Smooth muscle cell (in vitro differentiated cells): ENCODE measurements at regions not wholly inside any gene's neighbourhood (a gene's known extent, or its start where the extent isn't known, plus 50 kb on each side); places are given as distances from the start of the nearest gene placed in this dataset.

Experiments
- DNase-seq: peaks from one replicate; lab custom pipeline; 2025; ENCODE audit not compliant: unreplicated experiment; lab: John Stamatoyannopoulos, UW
- H2AFZ ChIP-seq: fragments of 200-600 bp; sonication (generic); 2 replicates; pipeline ENCODE4 v1.6.0; 2016; ENCODE audit warnings: antibody characterized with exemption, low read depth, mild to moderate bottlenecking
- H3F3A ChIP-seq: fragments of 200-600 bp; sonication (generic); 2 replicates; pipeline ENCODE4 v1.6.0; 2017; ENCODE audit warnings: antibody characterized with exemption, low read depth
- H3K27ac ChIP-seq: fragments of 200-600 bp; sonication (generic); 2 replicates; pipeline ENCODE4 v1.5.1; 2016; ENCODE audit warnings: low read depth, mild to moderate bottlenecking
- H3K27me3 ChIP-seq: fragments of 200-600 bp; sonication (generic); 2 replicates; pipeline ENCODE4 v1.6.1; 2016; ENCODE audit warnings: low read depth, mild to moderate bottlenecking
- H3K36me3 ChIP-seq: fragments of 200-600 bp; sonication (generic); 2 replicates; pipeline ENCODE4 v1.5.1; 2016; ENCODE audit warnings: low read depth
- H3K4me1 ChIP-seq: fragments of 200-600 bp; sonication (generic); 2 replicates; pipeline ENCODE4 v1.5.1; 2016; ENCODE audit warnings: low read depth
- H3K4me2 ChIP-seq: fragments of 200-600 bp; sonication (generic); 2 replicates; pipeline ENCODE4 v1.6.0; 2016; ENCODE audit warnings: mild to moderate bottlenecking
- H3K4me3 ChIP-seq: fragments of 200-600 bp; sonication (generic); 2 replicates; pipeline ENCODE4 v1.5.1; 2016; ENCODE audit warnings: mild to moderate bottlenecking
- H3K79me2 ChIP-seq: fragments of 200-600 bp; sonication (generic); 2 replicates; pipeline ENCODE4 v1.6.0; 2016; ENCODE audit warnings: low read depth, mild to moderate bottlenecking
- H3K9ac ChIP-seq: fragments of 200-600 bp; sonication (generic); 2 replicates; pipeline ENCODE4 v1.6.0; 2016; ENCODE audit warnings: low read depth
- H3K9me3 ChIP-seq: fragments of 200-600 bp; sonication (generic); replicated peaks from 2 replicates; pipeline ENCODE4 v1.5.1; 2016; ENCODE audit warnings: low read depth
- H4K20me1 ChIP-seq: fragments of 200-600 bp; sonication (generic); 2 replicates; pipeline ENCODE4 v1.6.0; 2016; ENCODE audit warnings: low read depth
- CTCF ChIP-seq: fragments of 200-600 bp; sonication (generic); IDR thresholded peaks from 2 replicates; pipeline ENCODE4 v1.5.1; 2017; ENCODE audit warnings: borderline replicate concordance, mild to moderate bottlenecking, antibody characterized with exemption; ENCODE audit not compliant: insufficient read depth, poor library complexity, severe bottlenecking
- WGBS: methylation state at CpG from one replicate; pipeline ENCODE4 v1.1.7; 2016; ENCODE audit warnings: low lambda C conversion rate; 5-methylcytosine and 5-hydroxymethylcytosine counted together

- H3K27ac ChIP-seq = no peak overlapping the region
- H3K36me3 ChIP-seq = no peaks in the 10 kb centered on the region
- no peak overlapping the region for H2AFZ ChIP-seq
- no peak for DNase-seq
- WGBS = 97% methylated on average over 1 of the region's 1 CpG
- H3K4me1 ChIP-seq = no peaks in the 10 kb centered on the region
- no peaks in the 10 kb centered on the region for H3F3A ChIP-seq
- no peaks in the 10 kb centered on the region for H4K20me1 ChIP-seq
- H3K4me3 ChIP-seq = no peak overlapping the region
- H3K9ac ChIP-seq = no peak overlapping the region
- peaks cover 6% of the 10 kb centered on the region for H3K27me3 ChIP-seq
- TF ChIP-seq CTCF = no peak
- no peaks in the 10 kb centered on the region for H3K79me2 ChIP-seq
- H3K4me2 ChIP-seq = no peak overlapping the region
- no peaks in the 10 kb centered on the region for H3K9me3 ChIP-seq
These were observed 107.6 kb upstream of the CPEB2 start for GRCh38 chr4:14894392-14895292.

- no peak overlapping the region for H3K4me3 ChIP-seq
- no peaks in the 10 kb centered on the region for H4K20me1 ChIP-seq
- DNase-seq = no peak
- H3K79me2 ChIP-seq = no peaks in the 10 kb centered on the region
- no peaks in the 10 kb centered on the region for H3F3A ChIP-seq
- H3K36me3 ChIP-seq = no peaks in the 10 kb centered on the region
- no peak overlapping the region for H2AFZ ChIP-seq
- no peak for TF ChIP-seq CTCF
- H3K27ac ChIP-seq = no peak overlapping the region
- no peak overlapping the region for H3K9ac ChIP-seq
- peaks cover 11% of the 10 kb centered on the region for H3K27me3 ChIP-seq
- H3K9me3 ChIP-seq = no peaks in the 10 kb centered on the region
- H3K4me2 ChIP-seq = no peak overlapping the region
- no peaks in the 10 kb centered on the region for H3K4me1 ChIP-seq
- WGBS = 97% methylated on average over 2 of the region's 2 CpGs
These were observed 105.6 kb upstream of the CPEB2 start for GRCh38 chr4:14896656-14897175.

GRCh38 chr4:14897217-14897616 lies 105.1 kb upstream of the CPEB2 start:
- DNase-seq = no peak
- Histone ChIP-seq H3K27ac (no peak overlapping the region), H2AFZ (no peak overlapping the region), H3K4me1 (no peaks in the 10 kb centered on the region), H3K36me3 (no peaks in the 10 kb centered on the region), H3F3A (no peaks in the 10 kb centered on the region), H3K79me2 (no peaks in the 10 kb centered on the region), H3K4me3 (no peak overlapping the region), H3K4me2 (no peak overlapping the region), H4K20me1 (no peaks in the 10 kb centered on the region), H3K9me3 (no peaks in the 10 kb centered on the region), H3K9ac (no peak overlapping the region), H3K27me3 (peaks cover 11% of the 10 kb centered on the region)
- 79% methylated on average over 2 of the region's 2 CpGs for WGBS
- TF ChIP-seq CTCF = no peak
